GM12891 (cell line): ENCODE measurements at regions not wholly inside any gene's neighbourhood (a gene's known extent, or its start where the extent isn't known, plus 50 kb on each side); places are given as distances from the start of the nearest gene placed in this dataset.

Source experiments
- POLR2A ChIP-seq: IDR thresholded peaks from 2 replicates; pipeline ENCODE4 v1.6.1; 2011; ENCODE audit warnings: low read depth, low read length, control low read depth
- POLR2AphosphoS5 ChIP-seq: IDR thresholded peaks from 2 replicates; pipeline ENCODE4 v1.6.1; 2011; ENCODE audit warnings: low read depth, low read length, control low read depth
- POU2F2 ChIP-seq: IDR thresholded peaks from 2 replicates; pipeline ENCODE4 v1.6.1; 2011; ENCODE audit warnings: low read depth, mild to moderate bottlenecking, control low read depth, low read length, moderate library complexity
- SPI1 ChIP-seq: IDR thresholded peaks from 2 replicates; pipeline ENCODE4 v1.6.1; 2011; ENCODE audit warnings: low read depth, low read length, control low read depth

DNA sequence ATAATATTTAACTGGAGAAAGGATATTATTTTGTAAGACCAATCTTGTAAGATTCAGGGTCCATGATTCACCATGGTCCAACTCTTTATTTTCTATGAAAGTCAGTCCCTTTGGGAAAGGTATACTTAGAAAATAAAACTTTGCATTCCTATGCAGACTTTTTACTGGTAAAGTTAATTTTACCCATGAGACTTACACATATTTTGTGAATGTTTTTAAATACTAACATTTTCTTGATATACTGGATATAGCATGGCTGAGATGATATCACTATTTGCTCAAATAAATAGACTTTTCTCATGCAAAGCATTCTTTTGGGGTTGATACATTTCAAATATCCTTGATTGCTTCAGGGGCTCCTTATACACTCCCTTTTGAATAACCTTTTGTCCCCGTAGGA, 512.1 kb downstream of the MAN2A1 start:
- no peak for TF ChIP-seq POLR2A
- no peak for TF ChIP-seq POU2F2
- no peak for TF ChIP-seq SPI1
- TF ChIP-seq POLR2AphosphoS5 = no peak
